ENCODE measurements at regions not wholly inside any gene's neighbourhood (a gene's known extent, or its start where the extent isn't known, plus 50 kb on each side); places are given as distances from the start of the nearest gene placed in this dataset.
A peak's percentile ranks its signal among the peaks of the same experiment; 100 is the strongest.

- Mint-ChIP-seq H3K36me3 (ENCODE audit: low read depth) (no peaks in the 10 kb centered on the region), H3K4me1 (ENCODE audit: low read depth) (peaks cover 10% of the 10 kb centered on the region), H3K9me3 (no peaks in the 10 kb centered on the region), H3K4me3 (no peak overlapping the region), H3K27me3 (ENCODE audit: insufficient read depth) (peaks cover 4% of the 10 kb centered on the region), H3K27ac (no peak overlapping the region)
- no peak for DNase-seq (ENCODE audit: low spot score)
- intact Hi-C loops (cut with micrococcal nuclease), result no loop called here
Measured at GRCh38 chr10:62915158-62915557, 99.0 kb upstream of the EGR2 start.

DNA sequence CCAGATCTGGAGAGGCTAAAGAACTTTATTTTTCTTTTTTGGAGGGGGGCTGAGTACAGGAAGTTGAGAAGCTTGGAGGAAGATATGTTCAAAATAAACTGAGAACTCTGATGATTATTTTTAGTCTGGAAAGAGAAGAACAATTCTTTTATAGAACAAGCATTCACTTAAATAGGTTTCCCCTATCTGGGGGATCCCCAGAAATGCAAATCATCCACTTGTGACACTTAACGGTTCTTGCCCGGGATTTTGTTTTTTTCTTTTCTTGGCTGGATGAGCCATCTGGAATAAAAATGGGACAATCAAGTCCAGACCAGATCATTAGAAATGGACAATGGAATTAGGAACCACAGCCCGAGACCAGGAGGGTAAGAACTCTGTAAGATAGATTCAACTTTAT, 95.9 kb upstream of the EGR2 start:
- H3K4me1 Mint-ChIP-seq (ENCODE audit: low read depth), result peaks cover 3% of the 10 kb centered on the region
- peaks cover 13% of the 10 kb centered on the region for H3K27me3 Mint-ChIP-seq (ENCODE audit: insufficient read depth)
- H3K27ac Mint-ChIP-seq, result no peak overlapping the region
- intact Hi-C loops (cut with micrococcal nuclease), result no loop called here
- no peak overlapping the region for H3K4me3 Mint-ChIP-seq
- DNase-seq (ENCODE audit: low spot score), result no peak
- H3K9me3 Mint-ChIP-seq, result no peaks in the 10 kb centered on the region
- H3K36me3 Mint-ChIP-seq (ENCODE audit: low read depth), result no peaks in the 10 kb centered on the region

DNA sequence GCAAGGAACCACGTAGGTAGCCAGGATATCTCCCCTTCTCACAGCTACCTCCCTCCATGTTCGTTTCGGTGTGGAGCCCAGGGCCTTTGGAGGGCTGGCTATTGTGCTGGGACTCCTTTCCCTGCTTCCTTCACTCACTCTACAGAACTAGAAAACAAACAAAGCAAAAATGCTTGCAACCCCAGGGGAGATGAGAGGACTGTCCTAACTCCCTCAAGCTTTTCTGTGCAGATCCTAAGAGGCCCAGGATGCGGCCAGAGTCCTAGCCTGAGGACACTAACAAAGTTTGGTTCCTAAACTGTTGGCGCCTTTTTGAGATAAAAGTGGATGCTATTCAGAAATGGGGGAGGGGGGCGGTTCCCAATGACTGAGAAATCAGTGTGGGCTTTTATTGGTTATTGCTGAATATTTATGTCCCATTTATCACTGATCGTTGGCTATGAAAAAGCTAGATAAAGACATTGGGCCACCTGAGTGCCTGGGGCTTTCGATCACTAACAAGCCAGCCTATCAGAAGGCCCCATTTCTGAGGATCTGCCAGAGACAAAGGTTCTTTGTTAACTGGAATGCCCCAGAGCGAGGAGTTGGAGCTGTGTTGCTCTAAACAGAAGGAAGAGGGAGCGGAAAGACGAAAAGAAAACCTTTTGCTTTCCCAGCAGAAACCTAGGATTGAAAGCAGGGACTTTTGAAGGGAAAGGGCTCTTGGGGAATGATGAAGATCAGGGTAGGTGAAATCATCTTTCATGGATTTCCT, 95.2 kb upstream of the EGR2 start:
- H3K9me3 Mint-ChIP-seq, result no peaks in the 10 kb centered on the region
- H3K27me3 Mint-ChIP-seq (ENCODE audit: insufficient read depth), result peaks cover 13% of the 10 kb centered on the region
- no peak overlapping the region for H3K27ac Mint-ChIP-seq
- intact Hi-C loops (cut with micrococcal nuclease), result no loop called here
- H3K4me1 Mint-ChIP-seq (ENCODE audit: low read depth), result peaks cover 5% of the 10 kb centered on the region
- no peak for DNase-seq (ENCODE audit: low spot score)
- no peaks in the 10 kb centered on the region for H3K36me3 Mint-ChIP-seq (ENCODE audit: low read depth)
- no peak overlapping the region for H3K4me3 Mint-ChIP-seq

- Mint-ChIP-seq H3K9me3 (peaks cover 3% of the 10 kb centered on the region), H3K27me3 (ENCODE audit: insufficient read depth) (peaks cover 13% of the 10 kb centered on the region), H3K27ac (peak overlapping the region; percentile 56), H3K36me3 (ENCODE audit: low read depth) (no peaks in the 10 kb centered on the region), H3K4me1 (ENCODE audit: low read depth) (peaks cover 5% of the 10 kb centered on the region), H3K4me3 (no peak overlapping the region)
- DNase-seq (ENCODE audit: low spot score), result no peak
- intact Hi-C loops (cut with micrococcal nuclease), result no loop called here
Measured at GRCh38 chr10:62907470-62908212, 91.5 kb upstream of the EGR2 start.

- Mint-ChIP-seq H3K27me3 (ENCODE audit: insufficient read depth) (peaks cover 11% of the 10 kb centered on the region), H3K27ac (peak overlapping the region; percentile 27), H3K4me1 (ENCODE audit: low read depth) (peaks cover 5% of the 10 kb centered on the region), H3K4me3 (no peak overlapping the region), H3K36me3 (ENCODE audit: low read depth) (no peaks in the 10 kb centered on the region), H3K9me3 (peaks cover 3% of the 10 kb centered on the region)
- intact Hi-C loops (cut with micrococcal nuclease), result no loop called here
- DNase-seq (ENCODE audit: low spot score), result no peak
Measured at GRCh38 chr10:62904281-62904875, 88.2 kb upstream of the EGR2 start.

DNA sequence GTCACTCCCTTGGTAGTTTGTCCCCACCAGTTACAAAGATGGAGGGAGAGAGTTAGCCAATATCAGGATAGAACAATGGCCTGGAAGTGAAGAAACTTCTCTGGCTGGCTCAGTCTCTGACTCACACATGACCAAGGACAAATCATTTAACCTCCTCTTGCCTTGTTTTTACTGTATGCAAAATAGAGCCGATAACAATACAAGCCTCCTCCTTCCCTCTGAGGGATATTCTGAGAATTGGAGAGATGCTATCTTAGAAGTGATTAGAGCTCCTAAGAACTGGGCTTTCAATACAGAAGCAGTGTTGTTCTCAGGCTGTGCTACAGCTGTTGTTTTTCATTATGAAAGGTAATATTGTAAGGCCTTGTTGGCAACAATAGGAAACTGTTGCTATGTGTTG, 87.7 kb upstream of the EGR2 start:
- DNase-seq (ENCODE audit: low spot score), result no peak
- peaks cover 11% of the 10 kb centered on the region for H3K27me3 Mint-ChIP-seq (ENCODE audit: insufficient read depth)
- no peaks in the 10 kb centered on the region for H3K36me3 Mint-ChIP-seq (ENCODE audit: low read depth)
- no peak overlapping the region for H3K4me3 Mint-ChIP-seq
- peaks cover 3% of the 10 kb centered on the region for H3K9me3 Mint-ChIP-seq
- intact Hi-C loops (cut with micrococcal nuclease), result no loop called here
- H3K4me1 Mint-ChIP-seq (ENCODE audit: low read depth), result peaks cover 5% of the 10 kb centered on the region
- H3K27ac Mint-ChIP-seq, result no peak overlapping the region

GRCh38 chr10:62900829-62901571, 84.8 kb upstream of the EGR2 start:
- no peak for DNase-seq (ENCODE audit: low spot score)
- H3K27me3 Mint-ChIP-seq (ENCODE audit: insufficient read depth), result peaks cover 6% of the 10 kb centered on the region
- peaks cover 3% of the 10 kb centered on the region for H3K9me3 Mint-ChIP-seq
- H3K4me1 Mint-ChIP-seq (ENCODE audit: low read depth), result no peaks in the 10 kb centered on the region
- no peaks in the 10 kb centered on the region for H3K36me3 Mint-ChIP-seq (ENCODE audit: low read depth)
- intact Hi-C loops (cut with micrococcal nuclease), result no loop called here
- H3K27ac Mint-ChIP-seq, result no peak overlapping the region
- no peak overlapping the region for H3K4me3 Mint-ChIP-seq

DNA sequence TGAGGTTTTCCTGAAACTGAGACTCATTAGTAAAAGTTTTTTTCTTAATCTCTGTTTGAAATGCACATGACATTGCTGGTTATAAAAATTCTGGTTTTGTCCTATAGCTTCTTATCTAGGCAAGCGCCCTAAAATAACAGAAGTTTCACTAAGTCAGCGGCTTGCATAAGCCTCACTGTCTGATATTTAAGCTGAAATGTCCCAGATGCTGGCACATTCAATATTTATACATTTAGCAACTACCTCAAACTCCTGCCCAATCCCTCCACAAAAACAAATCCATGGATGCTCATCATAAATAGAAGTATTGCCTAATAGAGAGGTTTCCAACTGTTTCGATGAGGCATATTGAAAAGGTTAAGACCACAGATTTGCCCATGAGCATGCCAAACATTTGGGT, 83.1 kb upstream of the EGR2 start:
- H3K27me3 Mint-ChIP-seq (ENCODE audit: insufficient read depth), result peaks cover 4% of the 10 kb centered on the region
- H3K36me3 Mint-ChIP-seq (ENCODE audit: low read depth), result no peaks in the 10 kb centered on the region
- H3K4me1 Mint-ChIP-seq (ENCODE audit: low read depth), result no peaks in the 10 kb centered on the region
- no peaks in the 10 kb centered on the region for H3K9me3 Mint-ChIP-seq
- H3K27ac Mint-ChIP-seq, result no peak overlapping the region
- H3K4me3 Mint-ChIP-seq, result no peak overlapping the region
- intact Hi-C loops (cut with micrococcal nuclease), result no loop called here
- no peak for DNase-seq (ENCODE audit: low spot score)

DNA sequence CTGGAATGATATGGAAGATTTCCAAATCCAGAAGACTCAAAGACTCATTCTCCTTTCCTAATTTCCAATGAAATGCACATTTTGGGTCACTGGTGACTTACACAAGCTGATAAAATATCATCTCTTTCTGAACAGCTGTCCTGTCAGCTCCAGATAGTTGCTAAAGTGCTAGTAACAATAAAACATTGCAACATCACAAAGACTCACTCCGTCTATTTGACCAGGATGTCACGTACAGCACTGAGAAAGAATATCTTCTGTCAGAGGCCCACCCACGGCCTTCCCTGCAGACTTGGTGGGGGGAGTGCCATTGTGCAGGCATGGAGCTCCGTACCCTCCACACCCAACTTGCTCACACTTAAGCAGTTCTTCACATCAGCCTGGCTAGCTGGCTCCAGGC, 78.9 kb upstream of the EGR2 start:
- Mint-ChIP-seq H3K36me3 (ENCODE audit: low read depth) (no peaks in the 10 kb centered on the region), H3K4me1 (ENCODE audit: low read depth) (no peaks in the 10 kb centered on the region), H3K4me3 (no peak overlapping the region), H3K9me3 (no peaks in the 10 kb centered on the region), H3K27ac (no peak overlapping the region), H3K27me3 (ENCODE audit: insufficient read depth) (peaks cover 11% of the 10 kb centered on the region)
- no peak for DNase-seq (ENCODE audit: low spot score)
- intact Hi-C loops (cut with micrococcal nuclease), result loop anchor here (2.0 kb wide), 1 partner anchor 26 kb away; no protein-coding TSS in a partner anchor

DNA sequence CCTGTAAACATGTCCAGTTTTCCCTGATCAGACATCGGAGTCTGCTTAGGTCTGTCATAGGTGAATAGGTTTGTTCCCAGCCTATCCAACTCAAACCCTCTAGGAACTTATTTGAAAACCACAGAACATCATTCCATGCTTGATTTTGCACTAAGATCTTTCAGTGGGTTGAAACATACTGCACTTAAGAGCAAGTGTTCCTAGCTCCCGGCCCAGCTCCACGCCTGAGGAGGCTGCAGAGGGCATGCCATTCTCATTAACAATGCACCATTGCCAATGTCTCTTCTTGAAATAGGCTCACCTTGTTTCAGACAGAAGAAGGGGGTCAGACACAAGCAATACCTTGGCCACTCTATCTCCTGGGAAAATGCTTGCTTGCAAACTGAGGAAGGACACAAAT, 78.0 kb upstream of the EGR2 start:
- Mint-ChIP-seq H3K27me3 (ENCODE audit: insufficient read depth) (peaks cover 15% of the 10 kb centered on the region), H3K4me3 (no peak overlapping the region), H3K27ac (no peak overlapping the region), H3K4me1 (ENCODE audit: low read depth) (no peaks in the 10 kb centered on the region), H3K9me3 (no peaks in the 10 kb centered on the region), H3K36me3 (ENCODE audit: low read depth) (no peaks in the 10 kb centered on the region)
- DNase-seq (ENCODE audit: low spot score), result no peak
- intact Hi-C loops (cut with micrococcal nuclease), result loop anchor here (2.0 kb wide), 1 partner anchor 25 kb away; no protein-coding TSS in a partner anchor

DNA sequence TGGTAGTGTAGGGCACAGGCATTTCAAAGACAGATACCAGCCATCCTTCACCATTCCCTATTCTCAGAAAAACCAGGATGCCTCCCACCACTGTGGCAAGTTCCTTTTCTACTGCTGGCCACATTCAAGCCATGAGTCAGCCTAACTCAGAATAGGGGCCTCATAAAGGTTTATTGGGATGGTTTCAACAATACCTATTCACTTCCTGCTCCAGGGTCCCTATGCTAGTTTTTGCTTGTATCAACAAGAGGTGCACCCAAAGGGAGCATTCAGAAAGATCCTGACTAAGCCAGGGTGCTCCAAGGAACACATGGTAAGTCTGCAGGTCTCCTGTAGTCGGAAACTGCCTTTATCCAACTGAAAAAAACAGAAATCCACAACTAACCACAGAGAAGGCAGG, 76.9 kb upstream of the EGR2 start:
- intact Hi-C loops (cut with micrococcal nuclease), result no loop called here
- H3K27ac Mint-ChIP-seq, result no peak overlapping the region
- no peaks in the 10 kb centered on the region for H3K9me3 Mint-ChIP-seq
- H3K27me3 Mint-ChIP-seq (ENCODE audit: insufficient read depth), result peaks cover 15% of the 10 kb centered on the region
- DNase-seq (ENCODE audit: low spot score), result no peak
- H3K4me1 Mint-ChIP-seq (ENCODE audit: low read depth), result no peaks in the 10 kb centered on the region
- no peaks in the 10 kb centered on the region for H3K36me3 Mint-ChIP-seq (ENCODE audit: low read depth)
- no peak overlapping the region for H3K4me3 Mint-ChIP-seq

GRCh38 chr10:62890395-62890794, 74.2 kb upstream of the EGR2 start:
- no peaks in the 10 kb centered on the region for H3K9me3 Mint-ChIP-seq
- no peak overlapping the region for H3K27ac Mint-ChIP-seq
- H3K36me3 Mint-ChIP-seq (ENCODE audit: low read depth), result no peaks in the 10 kb centered on the region
- H3K27me3 Mint-ChIP-seq (ENCODE audit: insufficient read depth), result peaks cover 22% of the 10 kb centered on the region
- H3K4me1 Mint-ChIP-seq (ENCODE audit: low read depth), result no peaks in the 10 kb centered on the region
- H3K4me3 Mint-ChIP-seq, result no peak overlapping the region
- no peak for DNase-seq (ENCODE audit: low spot score)
- intact Hi-C loops (cut with micrococcal nuclease), result no loop called here

- Mint-ChIP-seq H3K27ac (no peak overlapping the region), H3K4me1 (ENCODE audit: low read depth) (no peaks in the 10 kb centered on the region), H3K9me3 (no peaks in the 10 kb centered on the region), H3K4me3 (no peak overlapping the region), H3K27me3 (ENCODE audit: insufficient read depth) (peaks cover 36% of the 10 kb centered on the region), H3K36me3 (ENCODE audit: low read depth) (no peaks in the 10 kb centered on the region)
- intact Hi-C loops (cut with micrococcal nuclease), result no loop called here
- no peak for DNase-seq (ENCODE audit: low spot score)
Measured at GRCh38 chr10:62887642-62888041, 71.5 kb upstream of the EGR2 start.

Data from activated T-helper 1 cell treated with anti-CD3 and anti-CD28 coated beads, Interleukin-12 subunit alpha, Interleukin-12 subunit beta, Interleukin-2, Interleukin-4 antibody, amounts not matched to agents 30 ng/mL and 10 ng/mL and 1 ng/mL, durations not matched to agents 14 hours and 24 hours and 36 hours (primary cell).